Endothelial cell of umbilical vein (primary cell): ENCODE measurements at regions not wholly inside any gene's neighbourhood (a gene's known extent, or its start where the extent isn't known, plus 50 kb on each side); places are given as distances from the start of the nearest gene placed in this dataset.
"Not testable (repeated sequence)": the region's sequence is repeated elsewhere in the genome, so short reads cannot be mapped to it uniquely, and the experiment has no call there.

Experiments
- BruUV-seq: library from RNA; stranded (reverse); fragments of 400-500 nt; replicated peaks from 2 replicates; lab custom pipeline; 2021; lab: Mats Ljungman, UMichigan
- CTCF ChIA-PET: fragments of 300-600, 350-600 bp; sonication (Branson Sonifier 250); formaldehyde crosslinking; loops from one replicate; lab custom pipeline; 2021; ENCODE audit warnings: antibody characterized with exemption, inconsistent platforms; lab: Charles Lee
- POLR2A ChIA-PET: fragments of 300-600, 350-600 bp; sonication (Branson Sonifier 250); formaldehyde crosslinking; loops from one replicate; lab custom pipeline; 2021; ENCODE audit warnings: antibody characterized with exemption, inconsistent platforms; lab: Charles Lee
- DNase-seq: peaks from one replicate; pipeline ENCODE4 v3.0.0-alpha.2; 2011; ENCODE audit warnings: low read depth, low spot score
- FAIRE-seq: peaks from 2 replicates; lab custom pipeline; 2011; peaks lifted over from hg19 to GRCh38; lab: Jason Lieb, UNC
- H2AFZ ChIP-seq: 2 replicates; pipeline ENCODE4 v1.6.0; 2012; ENCODE audit warnings: low read depth, low read length, control low read depth, inconsistent platforms
- H3K27ac ChIP-seq: 2 replicates; pipeline ENCODE4 v1.5.1; 2011; ENCODE audit warnings: low read depth, mild to moderate bottlenecking, control low read depth, low read length, moderate library complexity; ENCODE audit not compliant: insufficient read depth
- H3K27me3 ChIP-seq, 2 experiments: 2 replicates each; pipeline versions ENCODE4 v1.6.0 to v1.6.1; 2011; ENCODE audit warnings: low read length in 2 of 2, mixed read lengths in 1 of 2; ENCODE audit not compliant: control insufficient read depth in 2 of 2, insufficient read depth in 2 of 2
- H3K36me3 ChIP-seq, 2 experiments: 2 replicates in 1 of 2; 3 replicates in 1 of 2; pipeline ENCODE4 v1.5.1; 2011; ENCODE audit warnings: low read length in 2 of 2, mild to moderate bottlenecking in 1 of 2, moderate library complexity in 1 of 2; ENCODE audit not compliant: control insufficient read depth in 2 of 2, insufficient read depth in 2 of 2; ENCODE audit errors: extremely low read depth in 1 of 2
- H3K4me1 ChIP-seq: 3 replicates; pipeline ENCODE4 v1.5.1; 2011; ENCODE audit warnings: mild to moderate bottlenecking, low read length; ENCODE audit not compliant: control insufficient read depth, insufficient read depth; ENCODE audit errors: extremely low read depth
- H3K4me2 ChIP-seq: 2 replicates; pipeline ENCODE4 v1.6.1; 2011; ENCODE audit warnings: low read length, control low read depth, mixed read lengths; ENCODE audit not compliant: insufficient read depth
- H3K4me3 ChIP-seq, 3 experiments: fragments of 200-600 bp in 1 of 3; sonication (generic), shearing (Covaris generic) in 1 of 3; replicated peaks in 1 of 3; 2 replicates each; pipeline ENCODE4 v1.5.1; 2011 to 2016; ENCODE audit warnings: control low read depth in 3 of 3, low read length in 3 of 3, mild to moderate bottlenecking in 2 of 3, inconsistent platforms in 1 of 3, low read depth in 1 of 3, moderate library complexity in 1 of 3; ENCODE audit not compliant: insufficient read depth in 1 of 3
- H3K79me2 ChIP-seq: 2 replicates; pipeline ENCODE4 v1.6.0; 2012; ENCODE audit warnings: low read length, inconsistent platforms; ENCODE audit not compliant: control insufficient read depth, insufficient read depth
- H3K9ac ChIP-seq: replicated peaks from 2 replicates; pipeline ENCODE3; 2011; ENCODE audit warnings: low read length, control low read depth; ENCODE audit not compliant: insufficient read depth; ENCODE audit errors: extremely low read depth
- H3K9me1 ChIP-seq: replicated peaks from 3 replicates; pipeline ENCODE4 v1.6.0; 2011; ENCODE audit warnings: mild to moderate bottlenecking, low read length; ENCODE audit not compliant: control insufficient read depth, insufficient read depth; ENCODE audit errors: extremely low read depth
- H3K9me3 ChIP-seq: replicated peaks from 2 replicates; pipeline ENCODE4 v1.5.1; 2012; ENCODE audit warnings: low read length, inconsistent platforms; ENCODE audit not compliant: control insufficient read depth, insufficient read depth
- H4K20me1 ChIP-seq: replicated peaks from 2 replicates; pipeline ENCODE3; 2011; ENCODE audit warnings: mild to moderate bottlenecking, low read length; ENCODE audit not compliant: control insufficient read depth, insufficient read depth; ENCODE audit errors: extremely low read depth
- EZH2 ChIP-seq: IDR thresholded peaks from 2 replicates; pipeline ENCODE4 v1.6.1; 2012; ENCODE audit warnings: borderline replicate concordance, low read depth, mild to moderate bottlenecking, moderate library complexity, low read length, inconsistent platforms; ENCODE audit not compliant: severe bottlenecking
- FOS ChIP-seq: IDR thresholded peaks from 2 replicates; pipeline ENCODE4 v1.6.1; 2011; ENCODE audit warnings: mild to moderate bottlenecking, low read length, moderate library complexity, borderline replicate concordance; ENCODE audit not compliant: insufficient read depth
- GATA2 ChIP-seq: IDR thresholded peaks from 2 replicates; pipeline ENCODE4 v1.7.0; 2011; ENCODE audit warnings: low read depth, mild to moderate bottlenecking, moderate library complexity, mixed read lengths, low read length; ENCODE audit not compliant: insufficient read length, insufficient read depth
- JUN ChIP-seq: IDR thresholded peaks from 2 replicates; pipeline ENCODE4 v1.6.1; 2011; ENCODE audit warnings: borderline replicate concordance, low read depth; ENCODE audit not compliant: insufficient read length, insufficient read depth
- MYC ChIP-seq: IDR thresholded peaks from one replicate; pipeline ENCODE4 v1.6.1; 2011; ENCODE audit warnings: mild to moderate bottlenecking, low read depth, low read length
- dilution Hi-C: fragments of 300-500 bp; cut with MboI; formaldehyde crosslinking; loops from one replicate; pipeline ENCODE4 v1.15.0; 2019; ENCODE audit warnings: low sequenced_read_pairs; ENCODE audit not compliant: extremely low pct_ligation_motif_present
- intact Hi-C: fragments of 100-400 bp; cut with micrococcal nuclease; formaldehyde crosslinking; loops from one replicate; pipeline ENCODE4 v1.10.0; 2022
- TF ChIP-seq, protein P1 (sequence below), 2 donors: IDR thresholded peaks; 1 replicate in 1 of 2; 2 replicates in 1 of 2; pipeline ENCODE4 v1.5.1; 2011; ENCODE audit warnings: low read length in 2 of 2, mild to moderate bottlenecking in 2 of 2, moderate library complexity in 2 of 2, control low read depth in 1 of 2, inconsistent platforms in 1 of 2, low read depth in 1 of 2; ENCODE audit not compliant: insufficient read depth in 1 of 2; ENCODE audit errors: extremely low read depth in 1 of 2
- TF ChIP-seq, protein P2 (sequence below): IDR thresholded peaks from 2 replicates; pipeline ENCODE4 v1.6.1; 2011; ENCODE audit not compliant: insufficient read depth, insufficient read length

DNA sequence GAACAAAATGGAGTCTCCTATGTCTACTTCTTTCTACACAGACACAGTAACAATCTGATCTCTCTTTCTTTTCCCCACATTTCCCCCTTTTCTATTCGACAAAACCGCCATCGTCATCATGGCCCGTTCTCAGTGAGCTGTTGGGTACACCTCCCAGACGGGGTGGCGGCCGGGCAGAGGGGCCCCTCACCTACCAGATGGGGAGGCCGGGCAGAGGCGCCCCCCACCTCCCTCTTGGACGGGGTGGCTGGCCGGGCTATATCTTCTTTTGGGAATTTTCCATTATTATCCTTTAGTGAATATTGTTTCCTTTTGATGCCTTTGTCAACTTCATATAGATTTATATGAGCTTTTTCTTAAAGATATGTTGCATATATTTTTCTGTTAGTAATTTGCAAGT, 53.4 kb upstream of the PMCH start:
- H3K27me3 ChIP-seq, H3K9ac ChIP-seq, H3K27ac ChIP-seq, H3K9me3 ChIP-seq, BruUV-seq, DNase-seq, intact Hi-C loops, dilution Hi-C loops, H3K79me2 ChIP-seq, H3K9me1 ChIP-seq, H2AFZ ChIP-seq, FAIRE-seq, H3K4me3 ChIP-seq, POLR2A ChIA-PET, H3K36me3 ChIP-seq, H3K4me1 ChIP-seq, H4K20me1 ChIP-seq, H3K4me2 ChIP-seq: not testable (repeated sequence)
- CTCF ChIA-PET = interaction anchor here (1.0 kb wide), 1 partner anchor 81 kb away, joined by 3 read pairs; no protein-coding TSS in a partner anchor

DNA sequence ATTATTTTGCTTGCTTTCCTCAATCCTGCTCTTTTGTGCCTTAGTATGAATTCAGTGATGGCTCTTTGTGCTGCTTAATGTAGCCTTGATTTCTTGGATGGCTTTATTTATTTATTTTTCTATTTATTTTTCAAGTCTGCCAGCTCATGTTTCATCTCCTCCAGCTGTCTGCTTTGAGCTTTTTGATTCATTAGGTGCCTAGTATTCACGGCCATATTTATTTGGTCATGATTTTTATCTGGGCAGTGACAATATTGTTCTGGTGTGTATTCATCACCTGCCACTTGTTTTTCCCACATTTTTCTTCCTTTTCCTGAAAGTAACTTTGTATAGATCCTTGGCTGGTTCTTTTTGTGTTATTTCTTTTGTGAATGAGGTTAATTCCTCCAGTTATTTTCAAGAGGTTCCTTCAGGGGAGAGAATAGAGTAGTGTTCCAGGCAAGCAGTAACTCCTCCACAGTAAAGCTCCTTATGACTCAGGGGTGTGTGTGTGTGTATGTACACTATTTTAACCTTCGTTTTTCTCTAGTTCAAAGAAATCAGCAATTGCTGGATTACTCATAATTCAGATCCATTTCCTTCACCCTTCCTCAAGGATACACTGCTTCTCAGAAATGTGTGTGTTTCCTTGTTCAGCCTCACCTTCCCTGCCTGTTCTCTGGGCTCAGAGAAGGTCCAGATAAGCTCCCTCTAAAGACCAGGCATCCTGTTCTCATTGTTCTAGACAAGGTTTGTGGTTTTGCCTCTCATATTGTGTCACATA, 51.6 kb upstream of the PMCH start:
- Histone ChIP-seq H3K9ac (no peak overlapping the region), H2AFZ (peak overlapping the region; percentile 18), H3K27me3 (no peaks in the 10 kb centered on the region), H3K4me2 (no peak overlapping the region), H4K20me1 (no peaks in the 10 kb centered on the region), H3K79me2 (no peaks in the 10 kb centered on the region), H3K27ac (no peak overlapping the region), H3K9me1 (no peaks in the 10 kb centered on the region), H3K4me1 (no peaks in the 10 kb centered on the region), H3K36me3 (no peaks in the 10 kb centered on the region), H3K9me3 (no peaks in the 10 kb centered on the region), H3K4me3 (no peak overlapping the region)
- ChIA-PET POLR2A (no interaction called here), CTCF (interaction anchor here (0.5 to 1.6 kb wide), 5 partner anchors 7 to 79 kb away, joined by 3 to 8 read pairs (median 3); no protein-coding TSS in a partner anchor)
- TF ChIP-seq JUN (no peak), EZH2 (no peak), GATA2 (no peak), MYC (no peak), FOS (no peak)
- TF ChIP-seq, protein P1, sequence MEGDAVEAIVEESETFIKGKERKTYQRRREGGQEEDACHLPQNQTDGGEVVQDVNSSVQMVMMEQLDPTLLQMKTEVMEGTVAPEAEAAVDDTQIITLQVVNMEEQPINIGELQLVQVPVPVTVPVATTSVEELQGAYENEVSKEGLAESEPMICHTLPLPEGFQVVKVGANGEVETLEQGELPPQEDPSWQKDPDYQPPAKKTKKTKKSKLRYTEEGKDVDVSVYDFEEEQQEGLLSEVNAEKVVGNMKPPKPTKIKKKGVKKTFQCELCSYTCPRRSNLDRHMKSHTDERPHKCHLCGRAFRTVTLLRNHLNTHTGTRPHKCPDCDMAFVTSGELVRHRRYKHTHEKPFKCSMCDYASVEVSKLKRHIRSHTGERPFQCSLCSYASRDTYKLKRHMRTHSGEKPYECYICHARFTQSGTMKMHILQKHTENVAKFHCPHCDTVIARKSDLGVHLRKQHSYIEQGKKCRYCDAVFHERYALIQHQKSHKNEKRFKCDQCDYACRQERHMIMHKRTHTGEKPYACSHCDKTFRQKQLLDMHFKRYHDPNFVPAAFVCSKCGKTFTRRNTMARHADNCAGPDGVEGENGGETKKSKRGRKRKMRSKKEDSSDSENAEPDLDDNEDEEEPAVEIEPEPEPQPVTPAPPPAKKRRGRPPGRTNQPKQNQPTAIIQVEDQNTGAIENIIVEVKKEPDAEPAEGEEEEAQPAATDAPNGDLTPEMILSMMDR (IDR thresholded peaks at IDR 0.05; ENCODE audit: extremely low read depth in 1 of 2, insufficient read depth in 1 of 2, low read depth in 1 of 2, low read length in 2 of 2) = no peak
- TF ChIP-seq, protein P2, sequence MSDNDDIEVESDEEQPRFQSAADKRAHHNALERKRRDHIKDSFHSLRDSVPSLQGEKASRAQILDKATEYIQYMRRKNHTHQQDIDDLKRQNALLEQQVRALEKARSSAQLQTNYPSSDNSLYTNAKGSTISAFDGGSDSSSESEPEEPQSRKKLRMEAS = no peak
- dilution Hi-C loops (no loop called here), intact Hi-C loops (no loop called here)
- BruUV-seq = no TSS peak
- peak; percentile 22 for DNase-seq
- no peak for FAIRE-seq
